HG03066 (cell line): ENCODE measurements at regions not wholly inside any gene's neighbourhood (a gene's known extent, or its start where the extent isn't known, plus 50 kb on each side); places are given as distances from the start of the nearest gene placed in this dataset.

ENCODE experiments used
- ATAC-seq: cut with Tn5 transposase; IDR thresholded peaks from one replicate; pipeline ENCODE4 v1.9.1; 2021; ENCODE audit warnings: low read depth; ENCODE audit not compliant: unreplicated experiment

DNA sequence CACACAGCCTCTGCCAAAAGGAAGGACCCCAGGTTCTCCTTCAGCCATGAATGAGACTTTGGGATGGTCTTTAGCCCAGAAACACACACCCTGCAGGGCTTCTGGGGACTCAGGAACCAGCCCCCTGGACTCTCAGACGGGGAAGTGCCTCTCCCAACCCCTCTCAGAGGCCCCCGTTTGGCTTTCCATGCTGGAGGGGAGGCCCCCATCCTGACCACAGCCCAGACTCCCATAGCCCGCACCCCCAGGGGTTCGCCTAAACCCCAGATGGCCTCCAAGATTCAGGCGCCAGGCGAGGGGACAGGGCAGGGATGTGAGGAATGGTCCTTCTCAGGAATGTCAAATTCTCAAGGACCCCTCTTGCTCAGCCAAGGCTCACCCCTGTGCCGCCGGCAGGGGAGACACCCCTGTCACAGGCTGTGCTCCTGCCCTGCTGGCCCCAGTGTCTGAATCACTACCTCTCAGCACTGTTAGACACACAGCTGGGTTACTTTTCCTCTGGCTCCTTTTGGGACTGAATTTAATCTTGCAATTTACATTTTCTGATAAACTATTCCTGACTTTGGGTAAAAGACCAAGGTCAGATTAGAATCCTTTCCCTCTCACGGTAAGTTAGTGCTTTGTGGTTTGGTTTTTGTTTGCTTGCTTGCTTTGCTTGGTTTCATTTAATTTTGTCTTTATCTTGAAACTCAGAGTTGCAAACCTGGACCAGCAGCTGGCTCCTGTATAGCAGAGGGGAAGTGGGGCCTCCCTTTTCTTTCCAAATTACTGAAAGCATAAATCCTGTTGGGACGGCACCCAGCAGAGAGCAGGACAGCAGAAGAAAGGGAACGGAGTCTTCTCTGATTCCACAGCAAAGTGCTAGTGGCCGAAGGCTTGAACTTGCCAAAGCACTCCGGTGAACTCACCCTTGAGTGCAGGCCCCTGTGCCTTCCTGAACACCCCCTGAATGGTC lies 198.9 kb upstream of the RAB6C start:
- no peak for ATAC-seq

DNA sequence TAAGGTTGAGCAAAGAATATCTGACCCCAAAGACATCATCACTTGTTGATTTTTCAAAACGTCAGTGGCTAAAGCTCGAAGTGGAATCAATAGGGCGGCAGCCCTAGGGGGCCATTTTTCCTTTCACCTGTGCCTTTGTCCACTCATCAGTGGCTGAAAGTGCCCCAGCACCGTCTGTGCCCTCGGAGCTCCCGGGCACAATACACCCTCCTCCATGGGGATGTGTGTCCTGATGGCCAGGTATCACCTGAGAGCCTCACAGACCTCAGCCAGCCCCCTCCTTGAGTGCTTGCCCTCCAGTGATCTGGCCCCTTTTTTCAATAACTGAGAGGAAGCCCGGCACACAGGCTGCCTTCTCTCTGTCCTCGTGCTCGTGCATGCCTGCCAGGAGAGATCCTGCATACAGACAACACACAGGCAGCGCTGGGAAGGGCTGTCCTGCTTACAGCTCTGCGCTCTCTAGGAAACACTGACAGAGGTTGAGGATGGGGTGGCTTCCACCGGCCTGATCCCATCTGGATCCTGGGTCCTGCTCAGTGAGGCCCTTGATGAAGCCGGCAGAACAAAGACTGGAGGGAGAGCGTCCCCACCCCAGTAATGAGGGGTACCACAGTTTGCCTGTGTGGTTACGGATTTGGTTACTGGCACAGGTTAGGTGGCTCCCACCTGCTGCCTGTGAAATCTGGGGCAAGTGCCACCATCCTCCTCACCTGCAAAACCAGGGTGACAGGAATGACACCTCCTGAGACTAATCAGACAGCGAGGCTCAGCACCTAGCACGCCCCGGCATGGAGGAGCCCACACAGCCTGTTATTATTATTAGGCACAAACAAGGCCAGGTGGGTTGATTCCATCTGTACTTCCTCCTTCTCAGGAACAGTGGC lies 197.5 kb upstream of the RAB6C start:
- no peak for ATAC-seq

DNA sequence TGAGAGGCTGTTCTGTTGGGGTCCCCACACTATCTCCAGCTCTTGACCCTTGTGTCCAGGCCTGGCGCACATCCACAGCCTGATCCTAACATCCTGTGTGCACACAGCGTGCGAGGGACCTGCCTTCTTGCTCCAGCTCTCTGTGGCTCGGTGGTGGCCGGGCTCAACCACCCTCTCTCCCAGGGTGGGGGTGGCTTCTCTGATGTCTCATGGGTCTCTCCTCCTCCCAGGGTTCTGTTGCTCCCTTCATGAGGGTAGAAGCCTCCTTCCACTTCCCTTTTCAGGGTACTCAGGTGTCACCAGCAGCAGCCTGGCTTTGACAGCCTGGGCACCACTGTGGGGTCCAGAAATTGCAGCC lies 196.9 kb upstream of the RAB6C start:
- no peak for ATAC-seq

DNA sequence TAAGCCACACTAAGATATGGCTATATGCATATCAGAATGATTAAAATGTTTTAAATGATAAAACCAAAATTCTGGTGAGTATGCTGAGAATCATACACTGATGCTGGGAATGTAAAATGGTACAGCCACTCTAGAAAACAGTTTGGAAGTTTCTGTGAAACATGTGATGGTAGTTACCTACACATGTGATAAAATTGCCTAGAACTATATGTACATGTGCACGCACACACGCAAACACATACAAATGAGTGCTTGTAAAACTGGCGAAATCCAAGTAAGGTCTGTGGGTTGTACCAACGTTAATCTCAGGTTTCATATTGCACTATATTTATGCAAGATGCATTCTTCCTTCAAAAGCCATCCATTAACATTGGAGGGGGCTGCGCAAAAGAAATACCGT lies 195.0 kb upstream of the RAB6C start:
- ATAC-seq, result no peak

DNA sequence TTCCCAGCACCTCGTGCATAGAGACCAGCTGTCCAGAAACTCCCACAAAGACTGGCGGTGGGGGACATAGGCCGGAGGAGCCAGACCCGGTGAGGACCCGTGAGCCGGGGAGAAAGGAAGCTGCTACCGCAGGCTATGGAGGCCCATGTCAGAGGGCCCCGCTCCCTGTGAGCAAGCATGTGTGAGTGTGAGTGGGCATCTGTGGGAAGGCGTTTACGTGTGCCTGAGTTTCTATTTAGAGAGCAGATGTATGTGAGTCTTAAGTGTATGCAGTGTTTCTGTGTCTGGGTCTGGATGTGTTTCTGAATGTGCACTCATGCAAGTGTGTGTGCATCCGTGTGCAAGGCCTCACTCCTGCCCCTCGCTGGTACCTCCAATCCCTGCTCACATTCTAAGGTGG lies 187.8 kb upstream of the RAB6C start:
- no peak for ATAC-seq

DNA sequence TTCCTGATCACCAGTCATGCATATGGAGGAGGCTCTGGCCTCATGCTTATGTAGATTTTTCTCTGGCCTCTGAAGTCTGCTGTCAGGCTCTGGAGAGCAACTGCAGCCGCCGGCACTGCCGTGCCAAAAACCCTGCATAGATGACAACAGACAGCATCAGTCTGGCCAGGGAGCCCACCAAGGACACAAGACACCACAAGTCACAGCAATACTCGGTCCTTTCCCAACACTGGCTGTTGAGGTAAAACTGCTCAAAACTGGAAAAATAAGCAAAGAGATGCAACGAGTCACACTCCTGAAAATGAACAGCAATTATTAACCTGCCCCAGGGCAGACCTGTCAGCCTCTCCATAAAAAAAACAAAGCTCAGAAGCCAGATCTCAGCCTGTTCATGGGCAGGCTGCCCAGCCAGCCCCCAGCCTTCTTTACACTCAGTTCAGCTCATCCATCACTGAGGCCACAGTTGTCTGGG lies 186.0 kb upstream of the RAB6C start:
- ATAC-seq, result no peak

DNA sequence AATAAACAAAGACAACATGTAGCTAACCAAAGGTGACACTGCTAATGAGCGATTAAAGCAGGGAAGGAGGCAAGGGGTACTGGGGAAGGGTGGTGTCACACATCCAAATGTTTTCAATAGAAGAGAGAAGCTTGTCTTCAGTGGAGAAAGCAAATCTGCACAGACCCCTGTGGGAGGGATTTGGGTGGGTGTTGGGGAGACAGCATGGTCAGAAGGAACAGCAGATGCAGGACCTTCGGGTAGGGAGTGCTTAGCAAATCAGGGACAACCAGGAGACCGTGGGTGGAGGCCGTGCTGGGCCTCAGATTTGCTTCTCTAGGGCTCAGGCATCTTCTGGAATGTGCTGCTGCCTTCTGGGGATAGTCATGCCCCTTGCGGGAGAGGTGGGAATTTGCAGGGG lies 185.3 kb upstream of the RAB6C start:
- ATAC-seq, result no peak

DNA sequence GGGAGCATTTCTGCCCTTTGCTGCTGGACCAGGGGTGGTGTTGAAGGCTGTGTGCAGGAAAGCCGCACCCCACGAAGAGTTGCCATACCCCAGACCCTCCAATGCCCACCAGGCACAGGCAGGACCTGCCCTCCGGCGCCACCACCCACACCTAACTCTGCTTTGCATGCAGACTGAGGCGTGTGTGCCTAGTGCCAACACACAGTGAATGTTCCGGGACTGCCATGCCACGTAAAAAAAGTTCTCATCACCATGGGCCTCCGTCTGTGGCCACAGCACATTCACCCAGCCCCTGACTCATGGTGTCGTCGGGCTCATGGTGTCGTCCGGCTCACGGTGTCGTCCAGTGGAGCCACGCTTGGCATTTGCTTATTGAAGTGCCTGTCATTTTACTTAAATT lies 184.9 kb upstream of the RAB6C start:
- no peak for ATAC-seq

DNA sequence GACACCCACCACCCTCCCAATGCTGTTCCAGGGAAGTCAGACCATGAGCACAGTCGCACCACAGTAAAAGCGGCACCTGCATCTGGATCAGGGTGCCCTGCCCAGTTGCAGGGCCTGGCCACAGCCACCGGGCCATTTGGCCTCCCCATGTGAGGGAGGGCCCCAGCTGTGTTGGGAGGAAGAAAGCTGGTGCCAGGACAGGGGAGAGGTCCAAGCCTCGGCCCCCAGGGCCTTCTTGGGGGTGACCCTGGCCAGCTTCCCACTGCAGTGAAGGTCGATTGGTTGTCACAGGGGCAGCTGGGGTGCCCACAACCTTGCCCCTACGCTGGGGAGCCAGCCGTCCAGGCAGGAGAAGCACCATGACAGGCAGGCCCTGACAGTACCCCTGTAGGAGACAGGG lies 183.2 kb upstream of the RAB6C start:
- ATAC-seq, result no peak

DNA sequence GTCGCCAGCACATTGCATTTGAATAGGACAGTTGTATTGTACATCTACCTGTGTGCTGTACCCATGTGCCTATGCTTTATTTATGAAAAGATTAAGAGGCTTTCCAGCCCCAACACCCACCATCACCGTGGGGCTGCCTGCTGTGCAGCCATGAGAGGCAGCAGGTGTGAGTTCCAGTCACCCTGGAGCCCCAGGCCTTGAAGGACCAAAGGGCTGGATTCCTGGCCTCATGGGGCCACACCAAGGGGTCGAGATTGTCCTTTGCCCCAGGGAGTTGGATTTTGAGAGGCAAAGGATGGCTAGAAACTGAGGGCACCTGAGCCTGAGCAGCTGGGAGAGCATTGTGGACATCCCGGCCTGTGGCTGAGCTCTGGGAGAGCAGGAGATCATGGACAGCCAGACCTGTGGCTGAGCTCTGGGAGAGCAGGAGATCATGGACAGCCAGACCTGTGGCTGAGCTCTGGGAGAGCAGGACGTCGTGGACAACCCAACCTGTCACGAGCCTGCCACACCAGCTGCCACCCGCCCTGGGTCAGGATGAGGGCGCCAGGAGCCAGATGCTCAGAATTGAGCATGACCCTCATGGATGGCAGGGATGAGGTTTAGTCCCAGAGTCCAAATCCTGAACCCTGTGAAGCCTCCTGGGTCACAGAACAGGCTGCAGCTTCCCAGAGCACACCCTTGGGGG lies 182.5 kb upstream of the RAB6C start:
- no peak for ATAC-seq

DNA sequence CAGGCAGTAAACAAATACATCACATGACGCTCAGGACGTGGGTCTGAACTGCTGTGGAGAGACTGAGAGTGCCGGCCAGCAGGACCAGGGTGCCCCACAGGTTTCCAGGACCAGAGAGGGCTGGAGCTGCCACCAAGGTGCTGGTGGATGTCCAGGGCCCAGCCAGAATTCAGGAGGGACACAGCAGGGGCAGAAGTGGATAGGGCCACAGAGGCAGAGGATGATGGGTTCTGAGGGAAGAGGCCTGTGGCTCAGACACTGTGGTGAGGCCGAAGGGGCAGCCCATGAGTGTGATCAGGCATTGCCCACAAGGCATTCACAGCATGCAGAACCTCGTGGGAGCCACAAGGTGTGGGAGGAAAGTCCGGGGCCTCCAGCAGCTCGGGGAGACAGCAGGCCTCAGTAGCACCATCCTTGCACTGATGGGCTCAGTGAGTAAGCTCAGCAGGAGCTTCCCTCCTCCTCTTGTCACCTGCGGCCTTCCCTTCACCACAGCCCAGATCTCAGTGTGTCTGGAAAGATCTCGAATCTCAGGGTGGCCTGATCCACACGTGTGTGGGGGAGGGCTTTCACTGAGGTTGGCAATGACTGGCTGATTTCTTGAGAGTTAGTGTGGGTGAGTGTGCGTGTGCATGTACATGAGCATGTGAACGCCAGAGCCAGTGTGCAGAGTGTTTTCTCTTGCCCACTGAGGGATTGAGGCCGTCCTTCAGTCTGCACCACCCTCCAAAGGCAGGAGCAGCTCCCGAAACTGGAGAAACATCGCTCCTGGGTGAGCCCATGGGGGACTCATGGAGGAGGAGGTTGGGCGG lies 181.8 kb upstream of the RAB6C start:
- no peak for ATAC-seq

DNA sequence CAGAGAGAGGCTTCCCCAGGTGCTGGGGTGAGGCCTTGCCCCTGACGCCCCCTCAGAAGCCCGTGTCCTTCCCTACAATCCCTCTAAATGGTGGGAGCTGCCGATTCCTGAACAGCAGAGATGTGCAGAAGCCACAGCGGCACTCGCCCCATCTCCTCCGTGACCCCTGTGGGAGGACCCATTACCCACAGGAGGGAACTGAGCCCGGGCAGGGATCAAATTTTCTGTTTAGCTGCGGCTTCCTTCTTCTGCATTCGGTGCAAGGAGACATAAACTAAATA lies 181.2 kb upstream of the RAB6C start:
- ATAC-seq, result no peak

DNA sequence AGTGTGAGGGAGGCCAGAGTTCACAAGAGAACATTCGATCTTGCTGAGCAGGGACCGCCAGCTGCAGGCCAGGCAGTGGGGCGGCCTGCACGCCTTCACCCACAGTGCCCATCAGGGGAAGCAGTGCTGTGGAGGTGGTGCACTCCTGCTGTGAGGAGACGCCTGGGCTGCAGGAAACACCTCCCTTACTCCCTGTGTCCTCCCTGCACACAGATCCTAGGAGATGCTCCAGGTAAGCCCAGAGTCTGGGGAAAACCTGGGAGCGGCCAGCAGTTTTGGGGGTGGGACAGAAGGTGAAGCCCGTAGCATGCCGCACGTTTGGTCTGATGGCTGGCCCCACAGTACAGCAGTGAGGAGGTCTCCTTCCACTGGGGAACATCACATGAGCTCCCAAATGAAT lies 180.8 kb upstream of the RAB6C start:
- ATAC-seq, result no peak

DNA sequence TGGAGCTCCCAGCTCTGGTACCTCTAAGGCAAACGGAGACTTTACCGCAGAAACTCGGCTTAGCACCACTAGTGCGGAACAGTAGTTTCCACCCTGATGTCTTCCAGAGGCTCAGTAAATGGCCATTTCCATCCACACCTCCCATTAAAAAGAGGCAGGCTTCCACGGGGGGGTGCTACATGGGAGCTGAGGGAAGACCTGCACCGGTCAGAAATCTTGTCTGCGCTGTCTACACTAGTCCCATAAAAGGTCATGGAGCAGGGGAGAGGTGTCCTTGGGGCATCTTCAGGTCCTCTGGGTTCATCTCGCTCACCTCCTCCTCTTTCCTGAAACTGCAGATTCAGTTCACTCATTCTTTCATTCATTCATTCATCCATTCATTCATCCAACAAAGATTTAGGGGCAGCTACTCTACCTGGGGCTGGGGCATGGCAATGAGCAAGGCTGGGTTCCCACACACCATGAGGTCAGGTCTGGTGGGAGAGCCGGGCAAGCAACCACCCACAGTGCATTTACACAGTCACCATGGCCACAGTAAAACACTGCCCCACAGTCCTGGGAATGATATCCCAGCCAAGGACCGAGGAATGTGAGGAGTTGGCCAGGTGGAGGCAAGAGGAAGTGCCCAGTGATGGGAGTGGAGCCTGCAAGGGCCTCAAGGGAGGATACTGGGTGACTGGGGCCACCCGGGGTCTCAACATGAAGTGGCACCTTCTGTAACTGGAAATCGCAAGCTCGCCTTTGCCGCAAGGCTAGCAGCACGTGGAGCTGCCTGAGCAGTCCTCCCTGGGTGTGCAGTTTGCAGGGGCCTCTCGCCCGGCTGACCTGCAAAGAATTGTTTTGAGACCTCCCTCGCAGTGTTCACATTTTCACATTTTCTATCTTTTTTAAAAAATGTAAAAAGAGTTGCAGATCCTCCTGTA lies 180.2 kb upstream of the RAB6C start:
- no peak for ATAC-seq

DNA sequence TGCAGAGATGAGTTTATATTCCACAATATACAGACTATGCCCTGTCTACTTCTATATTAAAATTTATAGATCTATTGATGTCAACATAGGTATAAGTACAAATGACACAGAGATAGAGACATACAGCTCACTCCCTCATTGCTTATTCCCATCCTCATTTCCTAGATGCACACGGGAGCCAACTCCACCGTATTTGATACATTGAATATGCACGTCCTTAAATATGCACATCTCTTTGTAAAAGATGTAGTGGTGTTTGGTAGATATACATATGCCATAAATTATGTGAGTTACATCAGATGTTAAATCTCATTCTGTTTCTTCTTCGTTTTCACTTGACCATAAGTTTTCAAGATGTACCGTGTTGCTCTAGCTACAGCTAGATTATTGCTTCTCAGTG lies 179.2 kb upstream of the RAB6C start:
- no peak for ATAC-seq

DNA sequence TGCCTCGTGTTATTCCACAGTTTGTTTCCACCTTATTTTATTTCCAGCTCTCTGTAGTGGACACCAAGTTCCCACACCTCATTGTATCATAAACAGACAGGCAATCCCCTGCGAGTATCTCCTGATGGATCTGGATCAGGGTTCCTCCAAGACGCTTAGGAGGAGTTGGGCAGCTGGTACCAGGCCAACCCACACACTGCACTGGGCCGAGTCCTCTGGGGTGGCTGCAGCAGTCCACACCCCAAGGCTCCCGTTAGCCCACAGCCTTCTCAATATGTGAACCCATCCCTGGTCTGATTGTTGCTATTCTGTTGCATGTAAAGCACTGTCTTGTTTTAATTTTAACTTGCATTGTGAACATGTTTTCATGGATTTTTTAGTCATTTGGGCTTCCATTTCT lies 178.8 kb upstream of the RAB6C start:
- no peak for ATAC-seq

DNA sequence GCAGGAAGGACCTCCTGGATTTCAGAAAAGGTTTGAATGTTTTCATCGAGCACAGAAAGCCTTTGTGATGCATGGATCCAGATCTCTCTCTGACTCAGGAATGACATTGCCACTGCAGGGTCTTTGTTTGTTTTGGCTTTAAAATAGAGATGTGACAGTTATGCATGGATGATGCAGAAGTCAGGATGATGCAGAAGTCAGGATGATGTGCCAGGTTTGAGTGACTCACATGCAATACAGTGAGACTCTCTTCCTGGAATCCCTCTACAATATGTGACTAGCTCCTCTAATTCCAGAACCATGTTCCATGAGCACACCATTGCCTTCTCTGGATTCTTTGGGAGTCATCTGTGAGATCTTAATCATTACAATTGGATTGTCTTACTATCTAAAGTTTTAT lies 177.9 kb upstream of the RAB6C start:
- no peak for ATAC-seq

DNA sequence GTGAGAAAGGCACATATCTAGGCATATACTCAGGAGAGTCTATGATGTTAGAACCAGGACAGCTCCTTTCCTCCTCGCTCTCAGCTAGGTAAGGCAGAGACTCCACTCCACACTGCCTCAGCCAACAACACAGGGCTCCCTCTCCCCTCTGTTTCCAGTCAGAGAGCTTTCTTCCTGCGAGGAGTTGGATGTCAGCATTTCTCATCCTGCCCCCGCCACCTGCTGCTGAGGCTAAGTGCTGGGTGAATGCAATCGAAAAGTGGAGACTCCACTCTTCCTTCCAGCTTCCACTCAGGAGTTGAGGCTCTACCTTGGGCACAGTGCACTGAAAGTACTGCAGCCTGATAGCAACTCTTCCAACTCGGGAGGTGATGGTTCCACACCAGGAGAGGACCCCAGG lies 177.2 kb upstream of the RAB6C start:
- no peak for ATAC-seq

DNA sequence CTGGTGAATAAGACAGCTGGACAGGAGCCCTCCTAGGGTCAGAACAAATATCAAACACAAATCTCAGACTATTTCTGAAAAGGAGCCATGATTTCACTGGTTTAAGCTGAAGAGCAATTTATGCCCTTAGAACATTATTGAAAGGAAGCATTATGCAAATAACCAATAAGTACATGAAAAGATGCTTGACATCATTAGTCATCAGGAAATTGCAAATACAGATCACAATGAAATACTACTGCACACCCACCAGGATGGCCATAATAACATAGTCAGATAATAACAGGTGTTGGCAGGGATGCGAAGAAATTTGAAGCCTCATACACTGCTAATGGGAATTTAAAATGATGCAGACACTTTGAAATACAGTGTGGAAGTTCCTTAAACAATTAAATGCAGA lies 176.4 kb upstream of the RAB6C start:
- ATAC-seq, result no peak
